Activated CD4-positive, alpha-beta T cell treated with anti-CD3 and anti-CD28 coated beads, Interleukin-2, amount 50 U/mL, for 1 hour (primary cell): ENCODE measurements at regions not wholly inside any gene's neighbourhood (a gene's known extent, or its start where the extent isn't known, plus 50 kb on each side); places are given as distances from the start of the nearest gene placed in this dataset.
"Not testable (repeated sequence)": the region's sequence is repeated elsewhere in the genome, so short reads cannot be mapped to it uniquely, and the experiment has no call there.

Experiments used
- DNase-seq: peaks from one replicate; pipeline ENCODE4 v3.0.0-alpha.2; 2020

DNA sequence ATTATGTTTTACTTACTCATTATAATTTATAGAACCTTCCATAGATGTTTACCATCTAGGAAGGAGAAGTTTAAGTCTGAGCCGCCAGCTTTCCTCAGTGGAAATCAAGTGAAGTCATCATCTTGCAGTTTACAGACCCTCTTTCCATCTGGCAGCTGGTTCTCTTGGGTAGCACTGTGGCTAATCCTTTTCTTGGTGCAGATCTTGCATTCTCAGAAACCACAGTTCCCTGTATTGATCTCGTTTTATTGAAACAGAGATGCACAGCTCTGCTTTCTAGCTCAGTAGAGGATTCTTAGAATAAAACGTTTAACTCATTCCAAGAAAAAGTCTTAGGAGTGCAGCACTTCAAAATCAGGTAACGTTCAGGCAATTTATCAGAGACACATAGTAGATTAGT, 1154.7 kb downstream of the FOXD4L5 start:
- DNase-seq = not testable (repeated sequence)

DNA sequence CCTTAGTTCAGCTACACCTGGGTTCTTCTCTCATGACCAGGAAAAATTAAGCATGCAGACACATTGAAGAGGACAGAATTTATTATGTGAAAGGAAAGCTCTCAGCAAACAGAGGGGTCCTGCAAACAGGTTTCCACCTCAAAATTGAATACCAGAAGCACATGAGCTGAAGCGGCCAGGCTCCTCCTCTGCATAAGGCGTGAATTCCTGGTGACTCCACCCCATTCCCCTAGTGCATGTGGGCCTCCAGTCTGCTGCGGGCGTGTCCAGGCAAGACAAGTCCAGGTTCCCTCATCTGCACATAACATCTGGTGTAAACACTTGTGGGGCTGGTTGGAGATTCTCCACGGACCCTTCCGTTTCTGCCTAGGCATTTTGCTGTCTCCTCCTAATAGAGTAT, 1156.4 kb downstream of the FOXD4L5 start:
- DNase-seq = no peak

DNA sequence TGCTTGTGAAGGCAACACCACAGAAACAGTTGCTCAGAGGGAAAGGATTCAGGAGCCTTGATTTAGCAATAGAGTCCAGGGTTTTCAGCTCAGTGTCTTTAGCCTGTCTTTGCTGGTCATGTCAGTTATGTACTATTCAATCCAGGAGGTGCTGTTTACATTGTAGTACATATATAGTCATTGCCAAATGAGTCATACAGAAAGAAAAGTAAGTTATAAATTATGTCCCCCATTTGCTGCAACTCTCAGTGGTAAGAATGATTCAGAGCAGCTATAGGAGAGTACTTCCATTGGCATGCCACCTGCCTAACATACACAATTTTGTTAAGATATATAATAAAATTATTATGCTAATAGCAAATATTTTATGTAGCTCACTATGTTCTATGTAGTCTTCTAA, 1163.4 kb downstream of the FOXD4L5 start:
- DNase-seq = not testable (repeated sequence)

DNA sequence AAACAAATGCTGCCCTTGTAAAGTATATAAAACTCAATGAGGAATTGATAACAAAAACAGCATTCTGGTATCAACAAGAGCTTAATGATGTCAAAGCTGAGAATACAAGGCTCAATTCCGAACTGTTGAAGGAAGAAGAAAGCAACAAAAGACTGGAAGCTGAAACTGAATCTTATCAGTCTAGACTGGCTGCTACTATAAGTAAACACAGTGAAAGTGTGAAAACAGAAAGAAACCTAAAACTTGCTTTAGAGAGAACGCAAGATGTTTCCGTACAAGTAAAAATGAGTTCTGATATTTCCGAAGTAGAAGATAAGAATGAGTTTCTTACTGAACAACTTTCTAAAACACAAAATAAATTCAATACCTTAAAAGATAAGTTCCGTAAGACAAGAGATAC, 1167.7 kb downstream of the FOXD4L5 start:
- DNase-seq = not testable (repeated sequence)

- not testable (repeated sequence) for DNase-seq
Measured at GRCh38 chr9:64107867-64108266, 1177.1 kb downstream of the FOXD4L5 start.

DNA sequence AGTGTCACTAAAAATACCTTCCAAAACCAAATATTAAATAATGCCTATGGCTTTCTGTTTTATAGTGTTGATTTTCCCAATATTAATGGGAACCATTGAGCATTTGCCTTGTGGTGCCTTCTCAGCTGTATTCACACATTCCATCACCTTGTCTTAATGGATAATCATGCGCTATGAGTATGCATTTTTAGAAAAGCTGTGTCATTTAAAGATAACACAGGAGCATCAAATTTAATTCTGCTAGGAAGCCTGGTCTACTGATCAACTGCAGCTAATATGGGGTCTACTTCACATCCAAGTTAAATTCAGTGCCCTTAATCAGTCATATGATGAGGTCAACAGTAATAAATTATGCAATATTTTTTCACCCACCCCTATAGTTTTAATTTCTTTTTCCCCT, 1177.8 kb downstream of the FOXD4L5 start:
- not testable (repeated sequence) for DNase-seq

GRCh38 chr9:64105193-64105592, 1179.8 kb downstream of the FOXD4L5 start:
- DNase-seq = not testable (repeated sequence)

GRCh38 chr9:64101504-64101903, 1183.5 kb downstream of the FOXD4L5 start:
- not testable (repeated sequence) for DNase-seq

- not testable (repeated sequence) for DNase-seq
Measured at GRCh38 chr9:64100571-64101155, 1184.3 kb downstream of the FOXD4L5 start.

GRCh38 chr9:64085998-64086397, 1199.0 kb downstream of the FOXD4L5 start:
- not testable (repeated sequence) for DNase-seq

DNA sequence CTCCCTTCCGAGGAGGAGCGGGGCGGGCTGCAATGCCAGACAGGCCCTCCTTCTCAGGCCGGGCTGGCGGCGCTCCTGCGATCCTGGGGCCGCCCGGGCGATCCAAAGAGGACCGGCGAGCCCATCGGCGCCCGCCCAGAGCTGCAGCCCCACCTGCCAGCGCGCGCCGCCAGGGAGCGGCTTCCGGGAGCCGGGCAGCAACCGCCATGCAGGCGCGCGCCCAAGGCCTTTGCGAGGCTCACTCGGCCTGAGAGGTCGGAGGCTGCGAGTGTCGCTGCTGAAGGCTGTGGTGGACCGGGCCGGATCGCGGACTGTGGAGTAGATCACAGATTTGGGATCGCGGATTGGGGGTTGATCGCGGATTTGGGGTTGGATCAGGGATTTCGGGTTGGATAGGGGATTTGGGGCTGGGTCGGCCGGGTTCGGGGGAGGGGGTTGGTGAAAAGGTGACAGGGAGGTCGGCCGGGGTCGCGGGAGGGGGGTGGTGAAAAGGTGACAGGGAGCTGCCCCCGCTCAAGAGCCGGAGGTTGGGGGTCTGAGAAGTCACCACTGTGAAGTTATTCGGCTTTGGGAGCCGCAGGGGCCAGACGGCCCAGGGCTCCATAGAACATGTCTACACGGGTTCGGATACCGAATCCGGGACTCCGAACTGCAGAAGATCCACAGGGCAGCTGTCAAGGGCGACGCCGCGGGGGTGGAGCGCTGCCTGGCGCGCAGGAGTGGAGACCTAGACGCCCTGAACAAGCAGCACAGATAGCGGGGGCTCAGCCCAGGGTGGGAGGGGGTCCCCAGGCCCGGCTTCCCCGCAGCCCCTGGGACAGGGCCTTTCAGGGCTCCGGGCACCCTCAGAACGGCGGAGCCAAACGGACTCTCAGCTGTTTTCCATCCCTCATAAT, 1213.4 kb downstream of the FOXD4L5 start:
- DNase-seq = not testable (repeated sequence)

DNA sequence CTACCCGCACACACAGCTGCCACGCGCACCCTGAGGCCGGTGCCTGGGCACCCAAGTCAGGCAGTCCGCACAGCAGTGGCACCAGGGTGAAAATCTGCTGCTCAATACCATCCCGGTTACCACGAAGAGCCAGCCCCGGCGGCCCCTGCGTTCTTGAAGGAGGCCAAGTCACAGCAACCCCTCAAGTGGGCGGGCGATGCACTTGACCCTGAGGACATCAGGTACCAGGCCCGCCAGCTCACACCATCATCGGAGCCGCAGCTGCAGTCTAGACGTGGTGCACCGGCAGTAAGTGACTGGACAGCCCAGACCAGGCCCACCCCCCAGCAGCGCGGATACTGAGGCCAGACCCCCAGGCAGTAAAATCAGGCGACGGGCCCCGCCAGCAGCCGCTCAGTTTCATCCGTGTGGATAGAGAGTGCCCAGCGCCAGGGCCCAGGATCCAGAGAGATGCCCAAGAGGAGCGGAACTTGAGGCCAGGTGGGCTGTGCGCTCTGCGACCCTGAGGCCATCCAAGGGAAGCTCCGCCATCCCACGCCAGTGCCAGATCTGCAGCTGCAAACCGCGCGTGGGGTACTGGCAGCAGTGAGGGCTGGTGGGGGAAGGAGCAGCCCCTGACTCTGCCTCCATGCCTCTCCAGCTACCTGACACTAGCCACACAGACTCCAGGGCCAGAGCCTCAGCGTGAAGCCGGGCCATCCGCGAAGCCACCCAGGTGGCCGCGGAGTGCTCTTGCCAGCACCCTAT, 1214.2 kb downstream of the FOXD4L5 start:
- DNase-seq = not testable (repeated sequence)

DNA sequence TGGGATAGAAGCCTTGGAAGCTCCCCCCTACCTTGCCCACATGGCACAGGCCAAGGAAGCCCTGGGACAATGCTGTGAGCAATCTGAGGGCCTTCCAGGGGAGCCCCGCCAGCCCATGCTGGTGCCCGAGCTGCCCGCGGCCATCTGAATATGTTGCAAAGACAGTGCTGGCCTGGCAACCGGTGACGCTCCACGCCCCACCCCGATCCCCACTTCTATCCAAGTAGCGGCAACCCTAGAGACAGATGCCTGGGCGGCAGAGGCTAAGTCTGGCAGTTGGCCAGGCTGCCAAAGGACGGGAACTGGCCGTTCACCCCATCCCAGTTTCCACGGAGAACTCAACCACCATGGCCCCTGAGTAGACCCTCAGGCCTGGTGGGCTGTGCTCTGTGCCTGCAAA, 1214.9 kb downstream of the FOXD4L5 start:
- not testable (repeated sequence) for DNase-seq

DNA sequence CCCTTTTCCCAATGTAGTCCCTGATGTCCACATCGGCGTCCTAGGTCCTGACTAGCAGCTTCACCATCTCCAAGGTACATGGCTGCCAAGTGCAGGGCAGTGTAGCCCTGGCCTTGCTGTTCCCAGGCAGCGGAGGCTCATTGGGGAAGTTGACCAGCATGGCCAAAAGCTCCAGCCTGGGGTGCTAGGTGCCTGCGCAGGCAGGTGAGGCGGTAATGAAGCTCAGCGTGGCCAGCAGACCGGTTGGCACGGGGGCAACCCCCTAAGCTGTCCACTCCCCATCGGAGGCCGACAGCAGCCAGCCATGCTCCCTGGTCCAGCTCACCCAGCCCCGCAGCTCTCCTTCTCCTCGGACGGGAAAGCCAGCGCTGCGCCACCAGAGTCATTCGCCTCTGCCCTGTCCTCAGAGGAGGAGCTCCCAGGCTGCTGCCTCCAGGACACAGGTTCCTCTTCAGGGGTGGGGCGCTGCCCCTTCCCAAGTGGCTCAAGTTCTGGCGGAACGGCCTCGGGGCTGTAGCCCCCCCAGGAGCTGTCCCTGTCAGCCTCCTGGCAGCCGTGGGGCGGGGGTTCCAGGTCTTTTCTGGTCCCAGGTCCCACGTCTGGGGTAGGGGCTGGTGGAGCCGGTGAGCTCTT, 1218.2 kb downstream of the FOXD4L5 start:
- no peak for DNase-seq

GRCh38 chr9:64061013-64061627, 1223.9 kb downstream of the FOXD4L5 start:
- no peak for DNase-seq

GRCh38 chr9:64058070-64058469, 1226.9 kb downstream of the FOXD4L5 start:
- DNase-seq = not testable (repeated sequence)

DNA sequence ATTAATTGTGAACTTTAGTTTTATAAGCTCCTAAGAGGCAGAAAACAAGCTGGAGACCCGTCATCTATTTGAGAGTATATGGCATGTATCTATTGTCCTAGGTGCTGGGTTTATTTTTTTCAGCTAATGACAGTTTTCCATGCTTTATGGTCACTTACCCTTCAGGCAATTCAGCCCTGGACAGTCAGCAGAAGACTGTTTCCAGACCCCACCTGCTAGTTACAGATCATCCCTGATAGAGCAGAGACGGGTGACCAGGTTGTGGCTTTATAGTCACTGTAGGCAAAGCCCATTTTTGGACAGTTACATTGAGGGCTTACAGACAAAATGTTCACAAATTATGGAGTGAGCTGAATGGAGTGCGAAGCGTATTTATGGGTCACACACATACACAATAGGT, 1227.5 kb downstream of the FOXD4L5 start:
- no peak for DNase-seq

GRCh38 chr9:64028925-64029324, 1256.1 kb downstream of the FOXD4L5 start:
- DNase-seq = not testable (repeated sequence)

DNA sequence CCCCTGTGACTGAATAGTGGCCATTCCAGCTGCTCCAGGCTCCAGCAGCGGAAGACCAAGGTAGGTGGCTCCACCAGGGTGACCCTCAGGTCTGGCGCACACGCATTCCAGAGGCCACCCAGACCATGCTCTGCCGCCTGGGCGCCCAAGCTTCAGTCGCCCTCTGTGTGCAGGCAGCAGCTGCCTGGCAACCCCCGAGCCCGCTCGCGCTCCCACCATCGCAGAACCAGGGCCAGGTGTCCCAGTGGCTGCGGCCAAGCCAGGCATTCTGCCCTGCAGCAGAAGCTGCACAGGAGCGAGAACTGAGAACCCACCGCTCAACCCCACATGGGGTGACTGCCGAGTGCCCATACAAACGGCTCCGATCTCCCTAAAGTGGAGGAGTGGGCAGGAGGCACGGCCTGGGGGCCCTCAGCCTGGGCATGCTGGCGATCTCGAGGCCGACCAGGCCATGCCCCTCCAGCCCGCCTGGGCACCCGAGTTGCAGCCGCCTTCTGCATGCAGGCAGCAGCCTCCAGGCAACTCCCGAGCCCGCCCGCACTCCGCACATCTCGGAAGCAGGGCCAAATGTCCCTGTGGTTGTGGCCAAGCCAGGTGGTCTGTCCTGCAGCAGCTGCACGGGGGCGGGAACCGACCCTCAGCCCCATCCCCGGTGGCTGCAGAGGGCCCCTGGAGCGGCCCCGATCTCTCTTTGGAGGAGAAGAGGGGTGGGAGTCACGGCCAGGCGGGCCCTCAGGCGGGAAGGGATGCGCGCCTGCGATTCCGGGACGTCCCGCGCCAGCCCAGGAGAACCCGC, 1264.1 kb downstream of the FOXD4L5 start:
- not testable (repeated sequence) for DNase-seq

- not testable (repeated sequence) for DNase-seq
Measured at GRCh38 chr9:64017666-64018065, 1267.3 kb downstream of the FOXD4L5 start.

GRCh38 chr9:64016845-64017406, 1268.1 kb downstream of the FOXD4L5 start:
- DNase-seq = peak; percentile 46
